Stimulated activated CD4-positive, alpha-beta T cell treated with anti-CD3 and anti-CD28 coated beads, Interleukin-1b, Interleukin-23, amount 100 ng/mL, for 48 hours (primary cell): ENCODE measurements at regions not wholly inside any gene's neighbourhood (a gene's known extent, or its start where the extent isn't known, plus 50 kb on each side); places are given as distances from the start of the nearest gene placed in this dataset.
A peak's percentile ranks its signal among the peaks of the same experiment; 100 is the strongest.

ENCODE experiments used
- DNase-seq: peaks from one replicate; pipeline ENCODE4 v3.0.0-alpha.2; 2020

GRCh38 chr3:25015599-25015998, 412.5 kb upstream of the RARB start:
- no peak for DNase-seq

GRCh38 chr3:25018909-25019308, 409.2 kb upstream of the RARB start:
- DNase-seq = no peak

GRCh38 chr3:25019506-25019905, 408.6 kb upstream of the RARB start:
- DNase-seq = no peak

DNA sequence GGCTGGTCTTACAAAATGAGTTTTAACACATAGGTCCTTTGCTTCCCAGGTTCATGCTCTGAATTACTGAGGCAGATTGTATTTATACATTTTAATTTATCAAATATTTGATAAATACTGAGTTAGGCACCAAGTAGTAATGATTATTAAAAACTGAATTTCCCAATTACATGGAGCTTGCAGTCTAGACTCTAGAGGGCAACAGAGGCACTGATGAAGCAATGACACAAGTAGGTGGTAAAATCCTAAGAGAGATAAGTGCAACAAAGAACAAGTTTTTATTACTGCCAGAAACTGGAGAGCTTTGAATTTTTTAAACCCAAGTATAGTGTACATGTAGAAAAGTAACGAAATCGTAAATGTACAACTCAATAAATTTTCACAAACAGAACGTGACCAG, 406.2 kb upstream of the RARB start:
- no peak for DNase-seq

- no peak for DNase-seq
Observed at GRCh38 chr3:25023876-25024275, 404.2 kb upstream of the RARB start.

GRCh38 chr3:25025236-25025635, 402.8 kb upstream of the RARB start:
- no peak for DNase-seq

GRCh38 chr3:25027650-25028049, 400.4 kb upstream of the RARB start:
- no peak for DNase-seq

DNA sequence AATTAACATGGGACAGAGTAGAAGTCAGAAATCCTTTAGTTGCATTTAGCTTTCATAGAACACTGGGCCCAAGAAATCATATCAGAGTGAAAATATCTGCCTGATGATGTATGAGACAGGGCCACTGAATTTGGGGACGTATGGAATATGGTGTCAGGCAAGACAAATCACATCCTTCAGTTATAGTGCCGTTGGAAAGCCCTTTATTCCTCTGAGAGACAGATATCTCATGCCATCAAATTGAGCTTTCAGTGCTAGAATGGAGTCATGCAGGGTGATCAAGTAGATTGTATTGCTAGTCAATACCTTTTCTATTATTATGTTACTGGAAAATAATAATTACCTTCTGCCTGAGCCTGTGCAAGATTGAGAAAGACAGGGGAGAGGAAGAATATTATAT, 398.2 kb upstream of the RARB start:
- DNase-seq = no peak

- no peak for DNase-seq
Observed at GRCh38 chr3:25032344-25032743, 395.7 kb upstream of the RARB start.

DNA sequence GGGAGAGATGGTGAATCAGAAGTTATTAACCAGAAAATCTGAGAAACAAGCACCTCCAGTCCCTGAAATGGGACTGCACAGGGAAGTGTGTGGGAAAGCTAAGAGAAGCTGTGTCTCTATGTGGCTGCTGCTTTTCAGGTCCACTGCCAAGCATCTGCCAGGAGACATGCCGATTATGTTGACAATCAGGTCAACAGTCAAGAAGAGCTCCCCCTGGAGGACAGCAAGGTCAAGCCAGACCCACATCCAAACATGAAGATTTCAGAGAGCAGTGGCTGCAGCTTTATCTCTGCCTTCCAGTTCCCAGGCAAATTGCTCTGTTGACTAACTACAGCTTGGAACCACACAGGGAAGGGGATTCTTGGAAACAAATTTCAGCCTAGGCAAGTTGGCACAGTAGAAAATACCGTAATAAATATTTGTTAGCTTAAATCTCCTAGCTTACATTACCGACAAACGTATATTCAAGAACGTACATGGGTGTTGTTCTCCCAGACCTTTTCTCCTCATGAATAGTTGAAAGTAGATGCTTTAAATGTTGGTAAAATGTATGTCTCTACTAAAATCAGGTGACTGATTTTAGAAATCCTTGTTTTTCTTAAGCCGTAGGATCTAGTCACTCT, 394.5 kb upstream of the RARB start:
- peak; percentile 6 for DNase-seq

- DNase-seq = no peak
Observed at GRCh38 chr3:25035526-25035925, 392.5 kb upstream of the RARB start.

DNA sequence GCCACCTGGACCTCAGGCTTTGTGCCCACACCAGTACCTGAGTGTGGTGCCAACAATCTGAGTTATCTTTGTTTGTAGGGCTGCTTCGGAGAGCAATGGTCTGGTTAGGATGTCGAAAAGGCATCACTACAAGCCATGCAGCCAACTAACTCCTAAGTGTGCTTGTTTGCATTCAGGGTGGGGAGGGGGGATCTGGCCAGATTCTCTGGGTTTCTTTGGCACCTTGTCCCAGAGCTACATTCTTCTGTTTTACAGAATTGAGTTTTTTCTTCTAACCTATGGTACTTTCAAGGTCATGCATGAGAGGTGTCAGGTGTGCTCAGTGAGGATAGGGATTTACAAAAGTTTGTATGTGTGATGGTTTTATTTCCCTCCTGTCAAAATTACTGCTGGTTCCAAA, 391.4 kb upstream of the RARB start:
- no peak for DNase-seq

- DNase-seq = no peak
Observed at GRCh38 chr3:25037049-25037547, 391.0 kb upstream of the RARB start.

DNA sequence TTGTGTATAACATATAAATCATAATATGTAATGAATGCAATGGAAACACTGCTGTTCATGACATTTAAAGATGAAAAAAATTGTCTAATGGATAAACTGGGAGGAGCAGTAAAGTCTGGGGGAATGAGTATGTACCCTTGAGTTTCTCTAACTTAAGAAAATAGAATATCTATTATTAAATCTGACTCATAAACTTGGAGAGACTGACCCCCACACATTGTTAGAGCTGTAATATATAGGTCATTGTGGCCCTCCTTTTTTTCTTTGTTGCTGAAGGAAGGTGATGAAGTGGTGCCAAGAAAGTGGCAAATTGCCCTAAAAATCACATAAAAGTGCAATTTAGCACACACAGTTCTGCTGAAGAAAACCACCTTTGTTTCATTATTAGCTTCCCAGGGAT, 389.8 kb upstream of the RARB start:
- no peak for DNase-seq

DNA sequence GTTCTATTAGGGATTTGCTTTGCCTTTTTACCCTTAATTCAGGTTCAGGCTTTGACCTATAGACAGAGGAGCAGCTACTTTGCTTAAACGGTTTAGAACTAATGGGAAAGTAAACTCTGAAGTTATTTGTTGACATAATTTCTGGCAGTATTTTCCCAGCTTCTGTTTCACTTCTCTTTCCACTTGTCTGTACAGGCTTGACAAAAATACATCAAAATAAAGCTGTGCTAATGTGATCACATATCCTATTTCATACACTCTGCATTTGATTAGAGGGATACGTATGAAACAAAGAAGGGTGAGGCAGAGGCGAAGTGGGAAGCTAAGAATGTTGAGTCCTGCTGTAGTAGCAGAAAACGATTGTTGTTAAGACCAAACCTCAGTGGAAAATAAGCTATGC, 389.1 kb upstream of the RARB start:
- DNase-seq = no peak

GRCh38 chr3:25040748-25041147, 387.3 kb upstream of the RARB start:
- no peak for DNase-seq

DNA sequence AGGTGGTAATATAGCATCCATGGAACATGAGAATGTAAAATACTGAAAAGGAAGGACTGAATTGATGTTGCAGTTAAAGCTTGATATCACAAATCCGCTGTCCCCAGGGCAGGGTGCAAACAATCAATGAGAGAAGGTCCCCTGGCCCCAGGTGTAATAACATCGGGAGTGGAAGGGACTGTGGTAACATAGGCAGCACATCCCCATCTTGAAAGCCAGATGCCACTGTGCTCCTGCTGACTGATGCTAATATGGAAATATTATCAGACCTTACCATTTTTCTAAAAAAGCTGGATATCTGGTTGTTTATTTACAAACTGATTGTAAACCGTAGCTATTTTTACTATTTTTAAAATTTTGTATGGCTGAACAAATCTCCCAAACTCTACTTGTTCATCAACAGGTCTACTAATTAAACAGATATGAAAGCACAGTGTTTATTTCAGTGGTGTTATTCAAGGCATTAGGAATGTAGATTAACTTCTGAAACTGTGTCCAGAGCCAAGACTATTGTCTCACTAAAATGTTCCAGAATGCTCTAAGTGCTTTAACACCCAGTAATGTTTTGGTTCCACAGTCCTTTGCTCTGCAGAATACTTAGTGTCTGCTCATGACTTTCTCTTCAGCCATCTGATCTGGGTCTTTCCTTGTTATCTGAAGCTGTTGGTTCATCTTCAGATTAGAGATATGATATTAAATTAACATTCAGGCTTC, 386.0 kb upstream of the RARB start:
- DNase-seq = no peak

GRCh38 chr3:25043177-25043576, 384.9 kb upstream of the RARB start:
- no peak for DNase-seq

- DNase-seq = no peak
Observed at GRCh38 chr3:25043749-25044148, 384.3 kb upstream of the RARB start.

- DNase-seq = no peak
Observed at GRCh38 chr3:25044762-25045710, 383.0 kb upstream of the RARB start.

DNA sequence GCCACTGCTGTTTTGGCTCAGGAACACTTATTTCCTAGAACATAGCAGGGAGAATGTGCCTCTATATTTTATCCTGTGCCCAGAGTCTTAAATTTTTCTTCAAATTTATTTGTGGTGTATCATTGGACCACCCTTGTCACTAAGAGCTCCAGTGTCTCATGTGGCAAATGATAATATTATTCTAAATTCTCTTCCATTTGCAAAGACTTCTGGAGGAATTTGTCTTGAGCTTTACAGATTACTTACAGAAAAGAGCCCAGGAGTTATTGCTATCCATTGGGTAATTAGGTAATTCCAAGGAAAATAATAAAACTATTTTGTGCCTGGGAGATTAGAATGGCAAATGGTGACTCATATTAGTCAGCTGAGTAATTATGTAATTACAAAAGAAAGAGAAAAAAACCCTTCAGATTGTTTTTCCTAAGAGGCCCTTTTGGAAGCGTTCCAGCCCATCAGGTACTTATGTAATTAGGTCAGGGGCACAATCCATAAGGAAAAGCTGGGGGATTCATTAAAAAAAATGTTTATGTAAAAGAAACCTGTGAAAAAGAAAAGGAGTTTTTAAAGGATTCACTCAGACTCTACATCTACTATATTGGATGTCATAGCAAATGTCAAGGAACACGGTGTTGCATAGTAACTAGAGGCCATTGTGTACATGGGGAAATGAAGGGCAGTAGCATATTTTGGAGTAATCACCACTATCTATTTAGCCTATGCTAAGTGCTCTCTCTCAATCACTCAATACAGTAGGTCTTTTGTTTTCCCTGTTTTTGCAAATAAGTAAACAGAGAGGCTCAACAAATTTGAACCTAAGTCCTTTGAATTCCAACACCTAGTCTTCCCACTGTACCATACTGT, 380.9 kb upstream of the RARB start:
- DNase-seq = no peak

GRCh38 chr3:25049304-25049703, 378.8 kb upstream of the RARB start:
- DNase-seq = no peak

- no peak for DNase-seq
Observed at GRCh38 chr3:25053360-25053759, 374.7 kb upstream of the RARB start.
